ENCODE measurements at regions not wholly inside any gene's neighbourhood (a gene's known extent, or its start where the extent isn't known, plus 50 kb on each side); places are given as distances from the start of the nearest gene placed in this dataset.

DNA sequence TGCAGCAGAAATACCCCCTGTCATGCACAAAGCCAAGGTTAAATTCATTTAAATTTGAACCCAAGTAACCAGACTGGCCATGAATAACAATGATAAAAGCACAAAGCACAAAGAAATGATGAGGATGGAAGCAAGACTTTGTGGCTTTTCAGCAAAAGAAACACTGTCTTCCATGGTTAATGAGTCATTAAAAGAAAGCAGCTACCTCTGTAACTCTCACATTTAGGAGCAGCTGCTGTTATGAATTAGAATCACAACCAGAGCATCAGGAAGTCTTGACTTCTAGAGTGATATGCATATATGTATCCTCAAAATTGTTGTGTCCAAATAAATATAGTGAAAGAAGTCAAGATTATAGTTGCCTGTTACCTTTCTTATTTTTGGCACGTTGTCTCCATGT, 70.7 kb upstream of the RPS6KA6 start:
- no peak for TF ChIP-seq EZH2 (IDR thresholded peaks at IDR 0.05; ENCODE audit: insufficient read depth, low read length)
- TF ChIP-seq, protein P1, sequence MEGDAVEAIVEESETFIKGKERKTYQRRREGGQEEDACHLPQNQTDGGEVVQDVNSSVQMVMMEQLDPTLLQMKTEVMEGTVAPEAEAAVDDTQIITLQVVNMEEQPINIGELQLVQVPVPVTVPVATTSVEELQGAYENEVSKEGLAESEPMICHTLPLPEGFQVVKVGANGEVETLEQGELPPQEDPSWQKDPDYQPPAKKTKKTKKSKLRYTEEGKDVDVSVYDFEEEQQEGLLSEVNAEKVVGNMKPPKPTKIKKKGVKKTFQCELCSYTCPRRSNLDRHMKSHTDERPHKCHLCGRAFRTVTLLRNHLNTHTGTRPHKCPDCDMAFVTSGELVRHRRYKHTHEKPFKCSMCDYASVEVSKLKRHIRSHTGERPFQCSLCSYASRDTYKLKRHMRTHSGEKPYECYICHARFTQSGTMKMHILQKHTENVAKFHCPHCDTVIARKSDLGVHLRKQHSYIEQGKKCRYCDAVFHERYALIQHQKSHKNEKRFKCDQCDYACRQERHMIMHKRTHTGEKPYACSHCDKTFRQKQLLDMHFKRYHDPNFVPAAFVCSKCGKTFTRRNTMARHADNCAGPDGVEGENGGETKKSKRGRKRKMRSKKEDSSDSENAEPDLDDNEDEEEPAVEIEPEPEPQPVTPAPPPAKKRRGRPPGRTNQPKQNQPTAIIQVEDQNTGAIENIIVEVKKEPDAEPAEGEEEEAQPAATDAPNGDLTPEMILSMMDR (IDR thresholded peaks at IDR 0.05; ENCODE audit: insufficient read depth, low read depth, low read length): no peak

Measured in astrocyte (in vitro differentiated cells and primary cell).